ENCODE measurements at regions not wholly inside any gene's neighbourhood (a gene's known extent, or its start where the extent isn't known, plus 50 kb on each side); places are given as distances from the start of the nearest gene placed in this dataset.

- no peak for DNase-seq
Measured at GRCh38 chr11:130718120-130718519, 198.2 kb downstream of the SNX19 start.

- DNase-seq = no peak
Measured at GRCh38 chr11:130719220-130719915, 196.9 kb downstream of the SNX19 start.

GRCh38 chr11:130720232-130721022, 195.9 kb downstream of the SNX19 start:
- DNase-seq = no peak

GRCh38 chr11:130721023-130721681, 195.1 kb downstream of the SNX19 start:
- no peak for DNase-seq

- no peak for DNase-seq
Measured at GRCh38 chr11:130721736-130722135, 194.5 kb downstream of the SNX19 start.

GRCh38 chr11:130722401-130722800, 193.9 kb downstream of the SNX19 start:
- no peak for DNase-seq

- DNase-seq = no peak
Measured at GRCh38 chr11:130725421-130726233, 190.7 kb downstream of the SNX19 start.

GRCh38 chr11:130726234-130727037, 189.8 kb downstream of the SNX19 start:
- DNase-seq = no peak

GRCh38 chr11:130727157-130728119, 188.8 kb downstream of the SNX19 start:
- no peak for DNase-seq

GRCh38 chr11:130728185-130729180, 187.8 kb downstream of the SNX19 start:
- DNase-seq = no peak

- no peak for DNase-seq
Measured at GRCh38 chr11:130729193-130729592, 187.1 kb downstream of the SNX19 start.

- no peak for DNase-seq
Measured at GRCh38 chr11:130729678-130730300, 186.5 kb downstream of the SNX19 start.

GRCh38 chr11:130731401-130731800, 184.9 kb downstream of the SNX19 start:
- DNase-seq = no peak

GRCh38 chr11:130732476-130732875, 183.8 kb downstream of the SNX19 start:
- no peak for DNase-seq

GRCh38 chr11:130737041-130737830, 179.0 kb downstream of the SNX19 start:
- DNase-seq = no peak

- DNase-seq = no peak
Measured at GRCh38 chr11:130737866-130738431, 178.3 kb downstream of the SNX19 start.

- DNase-seq = no peak
Measured at GRCh38 chr11:130738611-130739010, 177.7 kb downstream of the SNX19 start.

Measured in occipital lobe (tissue), 1 donor.